ENCODE measurements at regions not wholly inside any gene's neighbourhood (a gene's known extent, or its start where the extent isn't known, plus 50 kb on each side); places are given as distances from the start of the nearest gene placed in this dataset.
"Not testable (repeated sequence)": the region's sequence is repeated elsewhere in the genome, so short reads cannot be mapped to it uniquely, and the experiment has no call there.

DNA sequence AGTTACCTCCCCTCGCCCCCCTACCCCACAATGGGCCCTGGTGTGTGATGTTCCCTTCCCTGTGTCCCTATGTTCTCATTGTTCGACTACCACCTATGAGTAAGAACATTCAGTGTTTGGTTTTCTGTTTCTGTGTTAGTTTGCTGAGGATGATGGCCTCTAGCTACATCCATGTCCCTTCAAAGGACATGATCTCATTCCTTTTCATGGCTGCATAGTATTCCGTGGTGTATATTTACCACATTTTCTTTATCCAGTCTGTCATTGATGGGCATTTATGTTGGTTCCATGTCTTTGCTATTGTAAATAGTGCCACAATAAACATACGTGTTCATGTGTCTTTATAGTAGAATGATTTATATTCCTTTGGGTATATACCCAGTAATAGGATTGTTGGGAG lies 90.2 kb upstream of the ZEB1 start:
- H3K4me3 Mint-ChIP-seq; H3K27ac ChIP-seq (ENCODE audit: low read depth, low read length); H3K4me1 ChIP-seq (ENCODE audit: control insufficient read depth in 2 of 2, insufficient read depth in 2 of 2, low read length in 2 of 2); H3K36me3 ChIP-seq (ENCODE audit: control insufficient read depth in 2 of 3, insufficient read depth in 3 of 3, low read length in 3 of 3); H3K27ac Mint-ChIP-seq; H3K9me3 ChIP-seq (ENCODE audit: control insufficient read depth in 2 of 3, low read length in 3 of 3); ATAC-seq; DNase-seq; POLR2A ChIA-PET; intact Hi-C loops (cut with micrococcal nuclease); H3K4me3 ChIP-seq (ENCODE audit: low read length); CTCF ChIA-PET; H3K27me3 ChIP-seq (ENCODE audit: control insufficient read depth in 2 of 2, insufficient read depth in 2 of 2, low read length in 2 of 2); H3K4me1 Mint-ChIP-seq: not testable (repeated sequence)
- peaks cover 10 to 29% (median 13%) of the 10 kb centered on the region in 5 donors for H3K27me3 Mint-ChIP-seq
- peaks cover 3 to 43% (median 15%) of the 10 kb centered on the region in 11 donors for H3K9me3 Mint-ChIP-seq
- H3K36me3 Mint-ChIP-seq: peaks cover 0 to 20% (median 5%) of the 10 kb centered on the region in 5 donors

DNA sequence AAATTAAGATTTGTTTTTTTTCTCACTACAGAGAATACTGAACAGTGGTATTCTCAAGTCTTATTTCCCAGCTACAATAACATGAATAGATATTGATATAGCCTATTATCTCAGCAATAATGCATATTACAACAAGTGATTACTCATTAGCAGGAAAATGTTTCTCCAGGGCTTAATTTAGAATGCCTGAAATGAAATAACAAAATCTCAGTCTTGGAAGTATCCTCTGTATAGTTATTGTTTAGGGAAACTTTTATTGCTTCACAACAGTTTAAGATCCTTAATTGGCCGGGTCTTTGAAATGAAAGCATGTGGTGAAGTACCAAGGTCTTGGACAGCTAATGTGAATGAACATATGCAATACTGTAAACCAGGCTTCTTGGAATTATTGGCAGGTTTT lies 79.1 kb upstream of the ZEB1 start:
- Histone ChIP-seq H3K27me3 (ENCODE audit: control insufficient read depth in 2 of 2, insufficient read depth in 2 of 2, low read length in 2 of 2) (no peaks in the 10 kb centered on the region), H3K27ac (ENCODE audit: low read depth, low read length) (no peak overlapping the region), H3K36me3 (ENCODE audit: control insufficient read depth in 2 of 3, insufficient read depth in 3 of 3, low read length in 3 of 3) (no peaks in the 10 kb centered on the region), H3K9me3 (ENCODE audit: control insufficient read depth in 2 of 3, low read length in 3 of 3) (no peaks in the 10 kb centered on the region), H3K4me3 (ENCODE audit: low read length) (no peak overlapping the region), H3K4me1 (ENCODE audit: control insufficient read depth in 2 of 2, insufficient read depth in 2 of 2, low read length in 2 of 2) (no peaks in the 10 kb centered on the region)
- peaks cover 0 to 3% (median 0%) of the 10 kb centered on the region in 5 donors for H3K36me3 Mint-ChIP-seq
- peaks cover 0 to 22% (median 4%) of the 10 kb centered on the region in 11 donors for H3K9me3 Mint-ChIP-seq
- DNase-seq: no peak
- no peak overlapping the region for H3K4me3 Mint-ChIP-seq
- ATAC-seq: no peak
- ChIA-PET POLR2A (no interaction called here), CTCF (no interaction called here)
- intact Hi-C loops (cut with micrococcal nuclease): no loop called here
- peaks cover 0 to 10% (median 0%) of the 10 kb centered on the region in 7 donors for H3K4me1 Mint-ChIP-seq
- peaks cover 0 to 21% (median under 1%) of the 10 kb centered on the region in 5 donors for H3K27me3 Mint-ChIP-seq
- H3K27ac Mint-ChIP-seq: no peak overlapping the region

DNA sequence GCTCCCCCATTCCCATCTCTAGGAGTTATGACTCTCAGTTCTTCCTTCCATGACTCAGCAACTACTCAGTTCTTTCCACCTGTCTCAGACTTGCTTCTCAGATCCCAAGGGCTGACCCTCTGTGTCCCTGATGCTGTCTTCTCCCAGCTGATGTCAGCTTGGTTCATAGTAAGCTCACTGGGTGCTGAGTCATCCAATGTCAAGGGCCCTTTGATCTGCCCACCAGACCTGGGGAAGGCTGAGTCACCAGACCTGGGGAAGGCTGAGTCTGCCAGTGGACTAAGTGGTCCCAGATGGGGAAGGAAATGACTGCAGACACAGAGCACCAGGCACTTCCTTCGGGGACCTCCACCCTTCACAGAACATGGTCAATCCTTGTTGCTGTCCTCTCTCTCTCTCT lies 76.1 kb upstream of the ZEB1 start:
- peaks cover 0 to 16% (median 0%) of the 10 kb centered on the region in 5 donors for H3K27me3 Mint-ChIP-seq
- CTCF ChIA-PET: no interaction called here
- H3K36me3 ChIP-seq (ENCODE audit: control insufficient read depth in 2 of 3, insufficient read depth in 3 of 3, low read length in 3 of 3): no peaks in the 10 kb centered on the region
- no peaks in the 10 kb centered on the region for H3K36me3 Mint-ChIP-seq
- H3K4me1 Mint-ChIP-seq: peaks cover 0 to 10% (median 0%) of the 10 kb centered on the region in 7 donors
- peaks cover 0 to 5% (median 0%) of the 10 kb centered on the region in 11 donors for H3K9me3 Mint-ChIP-seq
- no peaks in the 10 kb centered on the region for H3K9me3 ChIP-seq (ENCODE audit: control insufficient read depth in 2 of 3, low read length in 3 of 3)
- no peak overlapping the region for H3K4me3 ChIP-seq (ENCODE audit: low read length)
- H3K27ac ChIP-seq (ENCODE audit: low read depth, low read length): no peak overlapping the region
- H3K4me3 Mint-ChIP-seq: no peak overlapping the region
- no peak overlapping the region for H3K27ac Mint-ChIP-seq
- POLR2A ChIA-PET: no interaction called here
- no peaks in the 10 kb centered on the region for H3K4me1 ChIP-seq (ENCODE audit: control insufficient read depth in 2 of 2, insufficient read depth in 2 of 2, low read length in 2 of 2)
- H3K27me3 ChIP-seq (ENCODE audit: control insufficient read depth in 2 of 2, insufficient read depth in 2 of 2, low read length in 2 of 2): no peaks in the 10 kb centered on the region
- ATAC-seq (peak; percentile 58), DNase-seq (peak in 1 of 9 donors; percentile 51)
- intact Hi-C loops (cut with micrococcal nuclease): no loop called here

DNA sequence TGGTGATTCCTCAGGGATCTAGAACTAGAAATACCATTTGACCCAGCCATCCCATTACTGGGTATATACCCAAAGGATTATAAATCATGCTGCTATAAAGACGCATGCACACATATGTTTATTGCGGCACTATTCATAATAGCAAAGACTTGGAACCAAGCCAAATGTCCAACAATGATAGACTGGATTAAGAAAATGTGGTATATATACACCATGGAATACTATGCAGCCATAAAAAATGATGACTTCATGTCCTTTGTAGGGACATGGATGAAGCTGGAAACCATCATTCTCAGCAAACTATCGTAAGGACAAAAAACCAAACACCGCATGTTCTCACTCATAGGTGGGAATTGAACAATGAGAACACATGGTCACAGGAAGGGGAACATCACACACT lies 67.9 kb upstream of the ZEB1 start:
- POLR2A ChIA-PET; H3K36me3 Mint-ChIP-seq; H3K4me3 Mint-ChIP-seq; H3K9me3 ChIP-seq (ENCODE audit: control insufficient read depth in 2 of 3, low read length in 3 of 3); H3K27me3 ChIP-seq (ENCODE audit: control insufficient read depth in 2 of 2, insufficient read depth in 2 of 2, low read length in 2 of 2); H3K4me3 ChIP-seq (ENCODE audit: low read length); DNase-seq; H3K27ac Mint-ChIP-seq; H3K4me1 ChIP-seq (ENCODE audit: control insufficient read depth in 2 of 2, insufficient read depth in 2 of 2, low read length in 2 of 2); H3K27ac ChIP-seq (ENCODE audit: low read depth, low read length); ATAC-seq; intact Hi-C loops (cut with micrococcal nuclease); H3K4me1 Mint-ChIP-seq; CTCF ChIA-PET; H3K36me3 ChIP-seq (ENCODE audit: control insufficient read depth in 2 of 3, insufficient read depth in 3 of 3, low read length in 3 of 3): not testable (repeated sequence)
- Mint-ChIP-seq H3K9me3 (peaks cover 0 to 19% (median 3%) of the 10 kb centered on the region in 11 donors), H3K27me3 (peaks cover 0 to 41% (median 0%) of the 10 kb centered on the region in 5 donors)

DNA sequence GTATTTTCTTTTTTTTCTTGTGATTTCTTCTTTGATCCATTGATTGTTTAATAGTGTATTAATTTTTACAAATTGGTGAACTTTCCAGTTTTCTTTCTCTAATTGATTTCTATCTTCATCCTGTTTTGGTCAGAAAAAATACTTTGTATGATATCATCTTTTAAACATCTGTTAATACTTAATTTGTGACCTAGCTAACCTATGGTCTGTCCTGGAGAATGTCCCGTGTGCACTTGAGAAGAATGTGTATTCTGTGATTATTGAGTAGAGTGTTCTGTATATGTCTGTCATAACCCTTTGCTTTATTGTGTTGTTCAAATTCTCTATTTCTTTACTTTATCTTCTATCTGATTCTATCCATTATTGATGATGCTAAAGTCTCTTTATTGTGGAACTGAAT lies 65.8 kb upstream of the ZEB1 start:
- DNase-seq (no peak), ATAC-seq (no peak)
- intact Hi-C loops (cut with micrococcal nuclease): no loop called here
- Histone ChIP-seq H3K4me1 (ENCODE audit: control insufficient read depth in 2 of 2, insufficient read depth in 2 of 2, low read length in 2 of 2) (no peaks in the 10 kb centered on the region), H3K36me3 (ENCODE audit: control insufficient read depth in 2 of 3, insufficient read depth in 3 of 3, low read length in 3 of 3) (no peaks in the 10 kb centered on the region), H3K27me3 (ENCODE audit: control insufficient read depth in 2 of 2, insufficient read depth in 2 of 2, low read length in 2 of 2) (no peaks in the 10 kb centered on the region), H3K9me3 (ENCODE audit: control insufficient read depth in 2 of 3, low read length in 3 of 3) (no peaks in the 10 kb centered on the region), H3K27ac (ENCODE audit: low read depth, low read length) (no peak overlapping the region), H3K4me3 (ENCODE audit: low read length) (no peak overlapping the region)
- no peak overlapping the region for H3K4me3 Mint-ChIP-seq
- H3K27ac Mint-ChIP-seq: no peak overlapping the region
- H3K27me3 Mint-ChIP-seq: peaks cover 0 to 42% (median 9%) of the 10 kb centered on the region in 5 donors
- CTCF ChIA-PET: no interaction called here
- POLR2A ChIA-PET: no interaction called here
- peaks cover 0 to 11% (median under 1%) of the 10 kb centered on the region in 11 donors for H3K9me3 Mint-ChIP-seq
- no peaks in the 10 kb centered on the region for H3K4me1 Mint-ChIP-seq
- no peaks in the 10 kb centered on the region for H3K36me3 Mint-ChIP-seq

DNA sequence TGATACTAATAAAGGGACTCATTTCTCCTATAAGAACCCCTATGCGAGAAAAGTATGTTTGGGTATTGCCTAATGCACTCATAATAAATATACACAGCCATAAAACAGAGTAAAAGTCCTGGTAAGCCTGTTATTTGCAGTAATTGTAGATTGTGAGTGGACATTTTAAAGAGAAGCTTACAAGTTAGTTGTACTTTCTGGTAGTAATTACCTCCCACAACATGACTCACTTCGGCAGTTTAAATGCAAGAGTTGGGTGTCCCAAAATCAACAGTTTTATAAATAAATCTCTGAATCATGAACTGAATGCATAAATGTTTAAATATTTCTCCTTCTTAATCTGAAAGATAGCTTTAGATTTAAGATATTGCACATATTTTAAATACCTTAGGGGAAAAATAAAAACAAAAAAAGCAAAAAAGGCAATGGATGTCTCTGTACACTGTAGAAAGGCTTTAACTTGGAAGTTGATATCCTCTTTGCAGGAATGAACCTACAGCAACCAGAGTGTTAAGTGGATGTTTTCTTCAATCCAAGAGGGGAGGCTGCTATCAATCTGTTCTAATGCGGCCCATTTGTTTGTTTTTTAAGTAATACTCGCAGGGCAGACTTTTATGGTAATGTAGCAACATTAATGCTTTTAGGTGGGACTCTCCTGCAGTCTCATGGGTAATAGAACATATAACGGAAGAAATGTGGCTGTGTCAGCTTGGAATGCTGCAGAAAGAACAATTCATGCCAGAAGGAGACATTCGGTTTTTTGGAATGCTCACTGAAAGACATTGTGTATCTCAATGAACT lies 57.3 kb upstream of the ZEB1 start:
- ChIA-PET CTCF (interaction anchor here (0.6 kb wide), 1 partner anchor 56 kb away, joined by 3 read pairs; no protein-coding TSS in a partner anchor), POLR2A (interaction anchor here (0.7 kb wide), 1 partner anchor 112 kb away, joined by 7 read pairs; no protein-coding TSS in a partner anchor)
- no peaks in the 10 kb centered on the region for H3K4me1 Mint-ChIP-seq
- no peaks in the 10 kb centered on the region for H3K27me3 ChIP-seq (ENCODE audit: control insufficient read depth in 2 of 2, insufficient read depth in 2 of 2, low read length in 2 of 2)
- no peak overlapping the region for H3K4me3 Mint-ChIP-seq
- no peak overlapping the region for H3K27ac Mint-ChIP-seq
- ATAC-seq: no peak
- intact Hi-C loops (cut with micrococcal nuclease): no loop called here
- H3K27me3 Mint-ChIP-seq: peaks cover 0 to 15% (median 11%) of the 10 kb centered on the region in 5 donors
- no peak overlapping the region for H3K4me3 ChIP-seq (ENCODE audit: low read length)
- peaks cover 0 to 3% (median 0%) of the 10 kb centered on the region in 5 donors for H3K36me3 Mint-ChIP-seq
- peaks cover 0 to 1% (median 0%) of the 10 kb centered on the region in 11 donors for H3K9me3 Mint-ChIP-seq
- no peaks in the 10 kb centered on the region for H3K36me3 ChIP-seq (ENCODE audit: control insufficient read depth in 2 of 3, insufficient read depth in 3 of 3, low read length in 3 of 3)
- H3K9me3 ChIP-seq (ENCODE audit: control insufficient read depth in 2 of 3, low read length in 3 of 3): no peaks in the 10 kb centered on the region
- DNase-seq: no peak
- H3K4me1 ChIP-seq (ENCODE audit: control insufficient read depth in 2 of 2, insufficient read depth in 2 of 2, low read length in 2 of 2): no peaks in the 10 kb centered on the region
- H3K27ac ChIP-seq (ENCODE audit: low read depth, low read length): no peak overlapping the region

DNA sequence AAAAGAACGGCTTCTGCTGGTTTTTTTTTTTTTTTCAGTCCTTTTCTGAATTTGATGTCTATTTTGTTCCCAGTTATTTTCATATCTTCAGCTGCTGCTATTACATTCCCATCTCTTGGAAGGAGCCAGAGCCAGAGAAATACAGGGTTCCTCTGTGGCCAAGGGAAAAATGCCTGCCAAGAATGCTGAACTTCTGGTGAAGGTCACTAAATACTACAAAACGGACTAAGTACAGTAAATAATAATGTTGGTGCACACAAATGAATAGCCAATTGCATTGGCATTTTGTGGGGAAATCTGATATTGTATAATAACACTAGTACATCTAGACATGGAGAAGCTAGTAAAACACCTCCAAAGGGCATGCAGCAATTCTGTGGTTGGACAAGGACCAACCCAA lies 56.3 kb upstream of the ZEB1 start:
- Mint-ChIP-seq H3K4me3 (no peak overlapping the region), H3K36me3 (peaks cover 0 to 3% (median 0%) of the 10 kb centered on the region in 5 donors), H3K9me3 (peaks cover 0 to 1% (median 0%) of the 10 kb centered on the region in 11 donors), H3K27ac (no peak overlapping the region), H3K27me3 (peaks cover 0 to 13% (median 8%) of the 10 kb centered on the region in 5 donors), H3K4me1 (no peaks in the 10 kb centered on the region)
- Histone ChIP-seq H3K27me3 (ENCODE audit: control insufficient read depth in 2 of 2, insufficient read depth in 2 of 2, low read length in 2 of 2) (no peaks in the 10 kb centered on the region), H3K9me3 (ENCODE audit: control insufficient read depth in 2 of 3, low read length in 3 of 3) (no peaks in the 10 kb centered on the region), H3K27ac (ENCODE audit: low read depth, low read length) (no peak overlapping the region), H3K4me1 (ENCODE audit: control insufficient read depth in 2 of 2, insufficient read depth in 2 of 2, low read length in 2 of 2) (no peaks in the 10 kb centered on the region), H3K36me3 (ENCODE audit: control insufficient read depth in 2 of 3, insufficient read depth in 3 of 3, low read length in 3 of 3) (no peaks in the 10 kb centered on the region), H3K4me3 (ENCODE audit: low read length) (no peak overlapping the region)
- ATAC-seq (no peak), DNase-seq (no peak)
- intact Hi-C loops (cut with micrococcal nuclease): no loop called here
- CTCF ChIA-PET: interaction anchor here (0.6 to 0.7 kb wide), 2 partner anchors 55 to 395 kb away, joined by 3 read pairs; no protein-coding TSS in a partner anchor
- POLR2A ChIA-PET: no interaction called here
